ENCODE measurements at regions not wholly inside any gene's neighbourhood (a gene's known extent, or its start where the extent isn't known, plus 50 kb on each side); places are given as distances from the start of the nearest gene placed in this dataset.

DNA sequence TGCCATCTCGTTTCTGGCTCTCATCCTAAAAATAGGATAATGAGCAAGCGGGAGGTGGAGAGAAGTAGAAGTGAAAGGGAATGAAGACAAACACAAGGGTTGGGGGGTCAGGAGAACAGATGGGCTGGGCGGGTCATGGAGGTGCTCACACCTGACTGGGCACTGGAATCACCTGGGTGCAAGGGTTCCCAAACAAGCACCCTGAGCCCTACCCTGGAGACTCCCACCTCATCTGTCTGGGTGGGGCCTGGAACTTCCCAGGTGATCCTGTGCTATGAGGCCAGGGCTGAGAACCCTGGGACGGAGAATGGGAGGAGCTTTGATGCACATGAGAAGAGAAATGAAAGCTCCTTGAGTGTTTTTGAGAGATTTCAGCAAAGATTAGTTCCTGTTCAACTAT lies 223.6 kb downstream of the ANKRD60 start:
- no peak for DNase-seq (ENCODE audit: low read depth)

DNA sequence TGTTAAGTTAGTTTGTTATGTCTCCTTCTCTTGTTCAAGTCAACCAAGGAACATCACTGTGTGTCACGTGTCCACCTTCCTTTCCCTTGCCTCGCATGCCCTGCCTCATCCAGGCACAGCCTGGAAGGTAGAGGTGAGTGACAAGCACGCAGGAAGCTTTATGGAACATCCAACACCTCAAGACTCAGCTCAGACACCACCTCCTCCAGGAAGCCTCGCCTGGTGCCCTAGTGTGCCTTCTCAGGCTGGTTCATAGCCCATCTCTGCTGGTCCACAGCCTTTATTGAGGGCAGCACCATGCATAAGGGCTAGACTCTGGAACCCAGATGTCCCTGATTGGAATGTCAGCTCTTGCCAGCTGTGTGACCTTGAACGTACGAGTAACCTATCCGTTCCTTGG lies 224.3 kb downstream of the ANKRD60 start:
- TF ChIP-seq, protein P1, sequence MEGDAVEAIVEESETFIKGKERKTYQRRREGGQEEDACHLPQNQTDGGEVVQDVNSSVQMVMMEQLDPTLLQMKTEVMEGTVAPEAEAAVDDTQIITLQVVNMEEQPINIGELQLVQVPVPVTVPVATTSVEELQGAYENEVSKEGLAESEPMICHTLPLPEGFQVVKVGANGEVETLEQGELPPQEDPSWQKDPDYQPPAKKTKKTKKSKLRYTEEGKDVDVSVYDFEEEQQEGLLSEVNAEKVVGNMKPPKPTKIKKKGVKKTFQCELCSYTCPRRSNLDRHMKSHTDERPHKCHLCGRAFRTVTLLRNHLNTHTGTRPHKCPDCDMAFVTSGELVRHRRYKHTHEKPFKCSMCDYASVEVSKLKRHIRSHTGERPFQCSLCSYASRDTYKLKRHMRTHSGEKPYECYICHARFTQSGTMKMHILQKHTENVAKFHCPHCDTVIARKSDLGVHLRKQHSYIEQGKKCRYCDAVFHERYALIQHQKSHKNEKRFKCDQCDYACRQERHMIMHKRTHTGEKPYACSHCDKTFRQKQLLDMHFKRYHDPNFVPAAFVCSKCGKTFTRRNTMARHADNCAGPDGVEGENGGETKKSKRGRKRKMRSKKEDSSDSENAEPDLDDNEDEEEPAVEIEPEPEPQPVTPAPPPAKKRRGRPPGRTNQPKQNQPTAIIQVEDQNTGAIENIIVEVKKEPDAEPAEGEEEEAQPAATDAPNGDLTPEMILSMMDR (IDR thresholded peaks at IDR 0.05; ENCODE audit: insufficient read depth, low read depth, low read length) = no peak
- no peak for DNase-seq (ENCODE audit: low read depth)
- no peak overlapping the region for H3K4me3 ChIP-seq (ENCODE audit: low read depth, low read length)

More for the DNA sequence above, 223.6 kb downstream of the ANKRD60 start:
- H3K4me3 ChIP-seq (ENCODE audit: low read depth, low read length) = no peak overlapping the region
- TF ChIP-seq, protein P1 (IDR thresholded peaks at IDR 0.05; ENCODE audit: insufficient read depth, low read depth, low read length) = no peak

DNA sequence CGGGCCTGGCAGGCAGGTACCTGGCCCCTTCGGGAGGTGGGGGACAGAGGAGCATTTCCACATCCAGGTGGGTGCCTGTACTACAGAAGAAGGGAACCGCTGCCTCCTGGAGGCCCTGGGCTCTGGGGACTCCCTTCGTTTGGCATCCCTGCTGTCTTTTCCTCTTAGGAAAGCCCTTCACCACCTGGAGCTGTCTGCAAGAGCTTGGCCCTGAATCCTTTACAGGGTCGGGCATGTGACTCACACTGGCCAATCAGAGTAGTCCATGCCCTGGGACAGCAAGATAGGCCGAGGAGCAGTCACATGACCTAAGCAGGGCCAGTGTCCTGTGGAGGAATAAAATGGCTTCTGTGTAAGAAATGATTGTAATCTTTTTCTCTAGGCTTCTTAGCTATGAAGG lies 224.9 kb downstream of the ANKRD60 start:
- no peak for DNase-seq (ENCODE audit: low read depth)
- TF ChIP-seq, protein P1 (IDR thresholded peaks at IDR 0.05; ENCODE audit: insufficient read depth, low read depth, low read length) = no peak
- H3K4me3 ChIP-seq (ENCODE audit: low read depth, low read length) = no peak overlapping the region

GRCh38 chr20:58002901-58003300 lies 225.6 kb downstream of the ANKRD60 start:
- TF ChIP-seq, protein P1 (IDR thresholded peaks at IDR 0.05; ENCODE audit: insufficient read depth, low read depth, low read length) = no peak
- H3K4me3 ChIP-seq (ENCODE audit: low read depth, low read length) = no peak overlapping the region
- no peak for DNase-seq (ENCODE audit: low read depth)

DNA sequence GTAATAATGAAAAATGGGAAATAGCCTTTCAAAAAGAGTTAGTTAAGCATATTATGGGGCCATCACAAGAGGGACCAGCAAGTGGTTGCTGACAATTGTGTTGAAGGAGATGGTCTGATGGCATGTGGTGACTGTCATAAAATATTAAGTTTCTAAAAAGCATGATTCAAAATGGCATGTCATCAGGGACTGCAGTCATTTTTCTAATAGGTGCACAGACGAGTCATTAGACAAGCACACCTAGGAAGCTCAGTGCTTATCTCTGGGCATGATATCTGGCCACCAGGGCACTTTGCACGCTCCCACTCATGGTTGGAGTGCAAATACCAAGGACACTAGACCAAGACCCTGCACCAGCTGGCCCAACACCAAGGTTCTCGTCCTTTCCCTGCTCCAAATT lies 226.5 kb downstream of the ANKRD60 start:
- no peak overlapping the region for H3K4me3 ChIP-seq (ENCODE audit: low read depth, low read length)
- TF ChIP-seq, protein P1 (IDR thresholded peaks at IDR 0.05; ENCODE audit: insufficient read depth, low read depth, low read length) = no peak
- DNase-seq (ENCODE audit: low read depth) = no peak

DNA sequence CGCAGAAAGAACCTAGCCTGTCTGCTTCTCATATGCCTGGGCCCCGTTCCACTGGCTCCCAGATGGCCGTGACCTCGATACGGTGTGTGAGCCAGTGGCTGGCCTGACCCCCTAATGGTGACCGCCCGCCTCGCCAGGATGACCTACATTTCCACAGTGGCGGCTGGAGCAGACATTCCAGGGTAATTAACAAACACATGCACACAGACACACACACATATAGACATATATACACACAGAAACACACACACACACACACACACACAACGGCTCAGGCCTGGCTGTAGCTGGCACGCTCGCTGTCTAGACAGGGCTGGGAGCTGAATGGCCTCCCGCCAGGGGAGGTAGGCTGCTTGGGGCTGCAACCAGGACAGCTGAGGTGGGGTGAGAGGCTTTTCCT lies 227.1 kb downstream of the ANKRD60 start:
- no peak for DNase-seq (ENCODE audit: low read depth)
- TF ChIP-seq, protein P1 (IDR thresholded peaks at IDR 0.05; ENCODE audit: insufficient read depth, low read depth, low read length) = no peak
- H3K4me3 ChIP-seq (ENCODE audit: low read depth, low read length) = no peak overlapping the region

DNA sequence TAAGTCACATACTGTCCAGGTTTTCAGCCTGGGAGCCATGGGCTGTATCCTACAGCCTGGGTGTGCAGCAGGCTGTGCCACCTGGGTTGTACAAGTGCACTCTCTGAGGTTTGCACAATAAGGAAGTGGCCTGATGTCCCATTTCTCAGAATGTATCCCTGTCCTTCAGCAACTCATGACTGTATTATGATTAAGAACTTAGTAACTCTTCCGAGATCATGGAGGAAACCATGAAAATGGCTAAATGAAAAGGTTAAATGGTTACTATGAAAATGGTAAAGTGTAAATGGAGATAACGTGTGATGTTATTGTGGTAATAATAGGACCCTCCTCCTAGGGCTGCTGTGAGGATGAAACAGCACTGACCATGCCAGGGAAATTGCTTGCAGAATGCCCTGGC lies 227.6 kb downstream of the ANKRD60 start:
- TF ChIP-seq, protein P1 (IDR thresholded peaks at IDR 0.05; ENCODE audit: insufficient read depth, low read depth, low read length) = no peak
- DNase-seq (ENCODE audit: low read depth) = no peak
- no peak overlapping the region for H3K4me3 ChIP-seq (ENCODE audit: low read depth, low read length)
